SK-N-SH treated with all-trans-retinoic acid at 6 μM for 48 hours (cell line): ENCODE measurements at regions not wholly inside any gene's neighbourhood (a gene's known extent, or its start where the extent isn't known, plus 50 kb on each side); places are given as distances from the start of the nearest gene placed in this dataset.

Source experiments
- ATAC-seq: fragments of 200-7000 bp; cut with Tn5 transposase; 3 replicates; pipeline ENCODE4 v1.9.1; 2020; ENCODE audit warnings: mild to moderate bottlenecking, moderate library complexity
- ARNTL ChIP-seq: fragments of 450-650 bp; formaldehyde crosslinking; IDR thresholded peaks from 2 replicates; pipeline ENCODE4 v1.5.0; 2020; ENCODE audit warnings: low read depth, mild to moderate bottlenecking, moderate library complexity, borderline replicate concordance
- CSDC2 ChIP-seq: fragments of 250-450 bp; sonication (Bioruptor Pico); IDR thresholded peaks from 2 replicates; pipeline ENCODE4 v1.5.0; 2020; ENCODE audit warnings: mild to moderate bottlenecking, moderate library complexity
- CSRNP3 ChIP-seq: fragments of 250-450 bp; sonication (Bioruptor Pico); IDR thresholded peaks from 2 replicates; pipeline ENCODE4 v1.5.1; 2021; ENCODE audit warnings: mild to moderate bottlenecking, moderate library complexity
- ESRRG ChIP-seq: fragments of 250-450 bp; sonication (Bioruptor Pico); IDR thresholded peaks from 2 replicates; pipeline ENCODE4 v1.6.1; 2021; ENCODE audit warnings: mild to moderate bottlenecking
- GLIS3 ChIP-seq: fragments of 250-450 bp; sonication (Bioruptor Pico); IDR thresholded peaks from 2 replicates; pipeline ENCODE4 v1.5.0; 2020; ENCODE audit warnings: mild to moderate bottlenecking, moderate library complexity
- ISL1 ChIP-seq: fragments of 250-450 bp; sonication (Bioruptor Pico); IDR thresholded peaks from 2 replicates; pipeline ENCODE4 v2.1.2; 2022; ENCODE audit warnings: mild to moderate bottlenecking, moderate library complexity
- PPARA ChIP-seq: fragments of 250-450 bp; sonication (Bioruptor Pico); IDR thresholded peaks from 2 replicates; pipeline ENCODE4 v1.5.0; 2020; ENCODE audit warnings: mild to moderate bottlenecking, borderline replicate concordance
- RARB ChIP-seq: fragments of 250-450 bp; sonication (Bioruptor Pico); IDR thresholded peaks from 2 replicates; pipeline ENCODE4 v1.8.0; 2021; ENCODE audit warnings: mild to moderate bottlenecking, moderate library complexity
- SNAI2 ChIP-seq: fragments of 250-450 bp; sonication (Bioruptor Pico); IDR thresholded peaks from 2 replicates; pipeline ENCODE4 v1.5.0; 2020; ENCODE audit warnings: mild to moderate bottlenecking, moderate library complexity
- TCF4 ChIP-seq: fragments of 250-450 bp; sonication (Bioruptor Pico); IDR thresholded peaks from 2 replicates; pipeline ENCODE4 v1.8.0; 2021; ENCODE audit warnings: mild to moderate bottlenecking, moderate library complexity, borderline replicate concordance
- TOX ChIP-seq: fragments of 250-450 bp; sonication (Bioruptor Pico); IDR thresholded peaks from 2 replicates; pipeline ENCODE4 v1.8.0; 2021; ENCODE audit warnings: mild to moderate bottlenecking, moderate library complexity, borderline replicate concordance
- TSHZ2 ChIP-seq: fragments of 250-450 bp; sonication (Bioruptor Pico); IDR thresholded peaks from 2 replicates; pipeline ENCODE4 v1.5.0; 2020; ENCODE audit warnings: mild to moderate bottlenecking, moderate library complexity
- ZFP3 ChIP-seq: fragments of 250-450 bp; sonication (Bioruptor Pico); IDR thresholded peaks from 2 replicates; pipeline ENCODE4 v1.5.0; 2020; ENCODE audit warnings: mild to moderate bottlenecking, moderate library complexity
- ZFP30 ChIP-seq: fragments of 450-650 bp; formaldehyde crosslinking; IDR thresholded peaks from 2 replicates; pipeline ENCODE4 v1.5.0; 2022; ENCODE audit warnings: mild to moderate bottlenecking, moderate library complexity
- ZNF70 ChIP-seq: fragments of 450-650 bp; formaldehyde crosslinking; IDR thresholded peaks from 2 replicates; pipeline ENCODE4 v1.5.0; 2020; ENCODE audit warnings: mild to moderate bottlenecking, moderate library complexity
- ZNF8 ChIP-seq: fragments of 450-650 bp; formaldehyde crosslinking; IDR thresholded peaks from 2 replicates; pipeline ENCODE4 v1.5.0; 2020; ENCODE audit warnings: mild to moderate bottlenecking, moderate library complexity
- TF ChIP-seq, protein P1 (sequence below): fragments of 250-450 bp; sonication (Bioruptor Pico); IDR thresholded peaks from 2 replicates; pipeline ENCODE4 v1.8.0; 2021; ENCODE audit warnings: low read depth, mild to moderate bottlenecking, moderate library complexity, borderline replicate concordance
- TF ChIP-seq, protein P2 (sequence below): fragments of 250-450 bp; sonication (Bioruptor Pico); IDR thresholded peaks from 2 replicates; pipeline ENCODE4 v1.8.0; 2020; ENCODE audit warnings: mild to moderate bottlenecking, moderate library complexity, borderline replicate concordance
- TF ChIP-seq, protein P3 (sequence below): fragments of 250-450 bp; sonication (Bioruptor Pico); IDR thresholded peaks from 2 replicates; pipeline ENCODE4 v1.5.1; 2020; ENCODE audit warnings: low read depth, mild to moderate bottlenecking, moderate library complexity

GRCh38 chr10:37733822-37734221 lies 123.6 kb downstream of the ZNF248 start:
- ATAC-seq = no peak
- TF ChIP-seq PPARA (CRISPR knock-in tag) (no peak), TOX (CRISPR knock-in tag) (no peak), ZFP30 (no peak), ARNTL (CRISPR knock-in tag) (no peak), TCF4 (CRISPR knock-in tag) (no peak), ISL1 (no peak)
- TF ChIP-seq, protein P1, sequence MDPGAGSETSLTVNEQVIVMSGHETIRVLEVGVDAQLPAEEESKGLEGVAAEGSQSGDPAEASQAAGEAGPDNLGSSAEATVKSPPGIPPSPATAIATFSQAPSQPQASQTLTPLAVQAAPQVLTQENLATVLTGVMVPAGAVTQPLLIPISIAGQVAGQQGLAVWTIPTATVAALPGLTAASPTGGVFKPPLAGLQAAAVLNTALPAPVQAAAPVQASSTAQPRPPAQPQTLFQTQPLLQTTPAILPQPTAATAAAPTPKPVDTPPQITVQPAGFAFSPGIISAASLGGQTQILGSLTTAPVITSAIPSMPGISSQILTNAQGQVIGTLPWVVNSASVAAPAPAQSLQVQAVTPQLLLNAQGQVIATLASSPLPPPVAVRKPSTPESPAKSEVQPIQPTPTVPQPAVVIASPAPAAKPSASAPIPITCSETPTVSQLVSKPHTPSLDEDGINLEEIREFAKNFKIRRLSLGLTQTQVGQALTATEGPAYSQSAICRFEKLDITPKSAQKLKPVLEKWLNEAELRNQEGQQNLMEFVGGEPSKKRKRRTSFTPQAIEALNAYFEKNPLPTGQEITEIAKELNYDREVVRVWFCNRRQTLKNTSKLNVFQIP (CRISPR knock-in tag) = no peak
- TF ChIP-seq, protein P2, sequence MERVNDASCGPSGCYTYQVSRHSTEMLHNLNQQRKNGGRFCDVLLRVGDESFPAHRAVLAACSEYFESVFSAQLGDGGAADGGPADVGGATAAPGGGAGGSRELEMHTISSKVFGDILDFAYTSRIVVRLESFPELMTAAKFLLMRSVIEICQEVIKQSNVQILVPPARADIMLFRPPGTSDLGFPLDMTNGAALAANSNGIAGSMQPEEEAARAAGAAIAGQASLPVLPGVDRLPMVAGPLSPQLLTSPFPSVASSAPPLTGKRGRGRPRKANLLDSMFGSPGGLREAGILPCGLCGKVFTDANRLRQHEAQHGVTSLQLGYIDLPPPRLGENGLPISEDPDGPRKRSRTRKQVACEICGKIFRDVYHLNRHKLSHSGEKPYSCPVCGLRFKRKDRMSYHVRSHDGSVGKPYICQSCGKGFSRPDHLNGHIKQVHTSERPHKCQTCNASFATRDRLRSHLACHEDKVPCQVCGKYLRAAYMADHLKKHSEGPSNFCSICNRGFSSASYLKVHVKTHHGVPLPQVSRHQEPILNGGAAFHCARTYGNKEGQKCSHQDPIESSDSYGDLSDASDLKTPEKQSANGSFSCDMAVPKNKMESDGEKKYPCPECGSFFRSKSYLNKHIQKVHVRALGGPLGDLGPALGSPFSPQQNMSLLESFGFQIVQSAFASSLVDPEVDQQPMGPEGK = no peak

DNA sequence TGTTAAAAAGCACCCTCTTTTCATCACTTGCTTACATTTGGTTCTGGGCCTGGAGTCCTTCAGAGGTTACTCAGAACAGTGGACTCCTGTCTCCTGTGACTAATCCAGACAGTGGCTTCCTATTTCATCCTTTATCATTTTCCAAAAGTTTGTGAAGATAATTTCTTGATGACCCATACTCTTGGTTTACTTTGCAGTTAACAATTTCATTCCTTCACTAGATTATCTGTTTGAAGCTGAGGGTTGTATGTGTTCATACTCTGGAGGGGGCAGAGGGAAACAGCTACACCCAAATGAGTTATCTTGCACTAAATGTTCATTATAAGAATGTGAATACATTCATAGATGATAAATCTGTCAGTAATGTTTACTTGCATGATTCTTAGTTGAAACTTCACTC lies 124.7 kb downstream of the ZNF248 start:
- TF ChIP-seq PPARA (CRISPR knock-in tag) (no peak), RARB (no peak), ESRRG (CRISPR knock-in tag) (no peak), GLIS3 (CRISPR knock-in tag) (no peak), SNAI2 (CRISPR knock-in tag) (no peak), ZNF70 (no peak), TCF4 (CRISPR knock-in tag) (no peak), CSRNP3 (CRISPR knock-in tag) (no peak), CSDC2 (no peak), TSHZ2 (CRISPR knock-in tag) (no peak), ZNF8 (no peak), ZFP30 (no peak), ZFP3 (CRISPR knock-in tag) (no peak), TOX (CRISPR knock-in tag) (no peak), ARNTL (CRISPR knock-in tag) (no peak), ISL1 (no peak)
- TF ChIP-seq, protein P1 (CRISPR knock-in tag) = no peak
- TF ChIP-seq, protein P3, sequence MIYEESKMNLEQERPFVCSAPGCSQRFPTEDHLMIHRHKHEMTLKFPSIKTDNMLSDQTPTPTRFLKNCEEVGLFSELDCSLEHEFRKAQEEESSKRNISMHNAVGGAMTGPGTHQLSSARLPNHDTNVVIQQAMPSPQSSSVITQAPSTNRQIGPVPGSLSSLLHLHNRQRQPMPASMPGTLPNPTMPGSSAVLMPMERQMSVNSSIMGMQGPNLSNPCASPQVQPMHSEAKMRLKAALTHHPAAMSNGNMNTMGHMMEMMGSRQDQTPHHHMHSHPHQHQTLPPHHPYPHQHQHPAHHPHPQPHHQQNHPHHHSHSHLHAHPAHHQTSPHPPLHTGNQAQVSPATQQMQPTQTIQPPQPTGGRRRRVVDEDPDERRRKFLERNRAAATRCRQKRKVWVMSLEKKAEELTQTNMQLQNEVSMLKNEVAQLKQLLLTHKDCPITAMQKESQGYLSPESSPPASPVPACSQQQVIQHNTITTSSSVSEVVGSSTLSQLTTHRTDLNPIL (CRISPR knock-in tag) = no peak
- TF ChIP-seq, protein P2 = no peak
- ATAC-seq = no peak
